Testis (tissue), 2 donors: ENCODE measurements at regions not wholly inside any gene's neighbourhood (a gene's known extent, or its start where the extent isn't known, plus 50 kb on each side); places are given as distances from the start of the nearest gene placed in this dataset.

ENCODE experiments used
- DNase-seq: peaks from one replicate; pipeline ENCODE4 v3.0.0-alpha.2; 2019
- H3K27ac ChIP-seq, 2 donors: fragments of 200-600 bp; sonication (generic); one replicate each; pipeline ENCODE4 v1.5.1; 2019
- H3K27me3 ChIP-seq: fragments of 200-600 bp; sonication (generic); one replicate; pipeline ENCODE4 v1.5.1; 2019
- H3K36me3 ChIP-seq: fragments of 200-600 bp; sonication (generic); one replicate; pipeline ENCODE4 v1.5.1; 2017; ENCODE audit warnings: low read depth; ENCODE audit errors: missing control alignments
- H3K4me1 ChIP-seq: fragments of 200-600 bp; sonication (generic); one replicate; pipeline ENCODE4 v1.5.1; 2019
- H3K4me3 ChIP-seq, 2 donors: fragments of 200-600 bp; sonication (generic); one replicate each; pipeline ENCODE4 v1.5.1; 2017 to 2019
- H3K9me3 ChIP-seq: fragments of 200-600 bp; sonication (generic); one replicate; pipeline ENCODE4 v1.5.1; 2017
- CTCF ChIP-seq, 3 experiments: fragments of 450-650 bp in 2 of 3; fragments of 200-600 bp in 1 of 3; sonication (generic) in 1 of 3; IDR thresholded peaks; one replicate each; pipeline ENCODE4 v1.5.1; 2016 to 2019; ENCODE audit warnings: antibody characterized with exemption in 3 of 3, mild to moderate bottlenecking in 2 of 3, moderate library complexity in 1 of 3
- POLR2A ChIP-seq: fragments of 450-650 bp; IDR thresholded peaks from one replicate; pipeline ENCODE4 v1.6.1; 2017; ENCODE audit warnings: antibody characterized with exemption, mild to moderate bottlenecking, moderate library complexity
- WGBS, 2 donors: methylation state at CpG; one replicate each; pipeline ENCODE4 v1.1.5; 2018; 5-methylcytosine and 5-hydroxymethylcytosine counted together
- intact Hi-C: fragments of 100-400 bp; cut with DNase I; formaldehyde crosslinking; loops from one replicate; pipeline ENCODE4 v1.15.1; 2023; ENCODE audit warnings: low total_unique reads

- no peaks in the 10 kb centered on the region for H3K27me3 ChIP-seq
- 91% methylated on average over 3 of the region's 3 CpGs for WGBS, 2 donors
- no peaks in the 10 kb centered on the region for H3K9me3 ChIP-seq
- H3K27ac ChIP-seq, result no peak overlapping the region
- TF ChIP-seq POLR2A (no peak), CTCF (IDR thresholded peaks at IDR 0.05) (no peak)
- no peak for DNase-seq
- H3K4me1 ChIP-seq, result no peaks in the 10 kb centered on the region
- H3K36me3 ChIP-seq, result no peaks in the 10 kb centered on the region
- H3K4me3 ChIP-seq, result no peak overlapping the region
- intact Hi-C loops, result no loop called here
Observed at GRCh38 chr18:60643009-60643408, 270.4 kb upstream of the MC4R start.

- Histone ChIP-seq H3K9me3 (no peaks in the 10 kb centered on the region), H3K4me3 (no peak overlapping the region), H3K4me1 (no peaks in the 10 kb centered on the region), H3K27me3 (no peaks in the 10 kb centered on the region), H3K36me3 (no peaks in the 10 kb centered on the region), H3K27ac (no peak overlapping the region)
- WGBS, 2 donors, result 74 to 85% methylated on average over 5 of the region's 5 CpGs
- intact Hi-C loops, result no loop called here
- no peak for TF ChIP-seq POLR2A
- TF ChIP-seq CTCF (IDR thresholded peaks at IDR 0.05), result no peak
- no peak for DNase-seq
Observed at GRCh38 chr18:60646725-60647124, 274.1 kb upstream of the MC4R start.

GRCh38 chr18:60649107-60649506, 276.5 kb upstream of the MC4R start:
- Histone ChIP-seq H3K4me1 (no peaks in the 10 kb centered on the region), H3K4me3 (no peak overlapping the region), H3K36me3 (no peaks in the 10 kb centered on the region), H3K27ac (no peak overlapping the region), H3K27me3 (no peaks in the 10 kb centered on the region), H3K9me3 (no peaks in the 10 kb centered on the region)
- no peak for TF ChIP-seq POLR2A
- no peak for TF ChIP-seq CTCF (IDR thresholded peaks at IDR 0.05)
- intact Hi-C loops, result no loop called here
- WGBS, 2 donors, result 75 to 76% methylated on average over 5 of the region's 5 CpGs
- no peak for DNase-seq

GRCh38 chr18:60649842-60650536, 277.4 kb upstream of the MC4R start:
- Histone ChIP-seq H3K4me3 (no peak overlapping the region), H3K9me3 (no peaks in the 10 kb centered on the region), H3K36me3 (no peaks in the 10 kb centered on the region), H3K4me1 (no peaks in the 10 kb centered on the region), H3K27me3 (no peaks in the 10 kb centered on the region), H3K27ac (no peak overlapping the region)
- DNase-seq, result no peak
- intact Hi-C loops, result no loop called here
- WGBS, 2 donors, result 61 to 62% methylated on average over 3 of the region's 3 CpGs
- no peak for TF ChIP-seq POLR2A
- TF ChIP-seq CTCF (IDR thresholded peaks at IDR 0.05), result no peak

GRCh38 chr18:60654298-60654697, 281.7 kb upstream of the MC4R start:
- no peak for DNase-seq
- H3K9me3 ChIP-seq, result no peaks in the 10 kb centered on the region
- H3K4me3 ChIP-seq, result no peak overlapping the region
- H3K27me3 ChIP-seq, result no peaks in the 10 kb centered on the region
- intact Hi-C loops, result no loop called here
- TF ChIP-seq CTCF (IDR thresholded peaks at IDR 0.05), result no peak
- TF ChIP-seq POLR2A, result no peak
- no peaks in the 10 kb centered on the region for H3K4me1 ChIP-seq
- no peaks in the 10 kb centered on the region for H3K36me3 ChIP-seq
- WGBS, 2 donors, result 87 to 97% methylated on average over 2 of the region's 2 CpGs
- no peak overlapping the region for H3K27ac ChIP-seq
